GM23338 (cell line): ENCODE measurements at regions not wholly inside any gene's neighbourhood (a gene's known extent, or its start where the extent isn't known, plus 50 kb on each side); places are given as distances from the start of the nearest gene placed in this dataset.

Experiments used
- ATAC-seq: fragments of 200-7000 bp; cut with Tn5 transposase; 3 replicates; pipeline ENCODE4 v1.9.1; 2020
- DNase-seq: peaks from one replicate; pipeline ENCODE4 v3.0.0-alpha.2; 2015; ENCODE audit warnings: low spot score
- H2AFZ ChIP-seq: fragments of 200-600 bp; sonication (generic); 2 replicates; pipeline ENCODE4 v1.8.0; 2016; ENCODE audit warnings: antibody characterized with exemption, mild to moderate bottlenecking, moderate library complexity
- H3F3A ChIP-seq: fragments of 200-600 bp; sonication (generic); replicated peaks from 2 replicates; pipeline ENCODE4 v1.8.0; 2017; ENCODE audit warnings: antibody characterized with exemption, mixed run types, low read depth
- H3K27ac ChIP-seq: fragments of 200-600 bp; sonication (generic); 2 replicates; pipeline ENCODE4 v1.6.1; 2016; ENCODE audit warnings: low read depth
- H3K27me3 ChIP-seq: fragments of 200-600 bp; sonication (generic); 2 replicates; pipeline ENCODE4 v1.8.0; 2016; ENCODE audit warnings: mild to moderate bottlenecking, mixed run types, moderate library complexity; ENCODE audit not compliant: insufficient read depth
- H3K36me3 ChIP-seq: fragments of 200-600 bp; sonication (generic); 2 replicates; pipeline ENCODE4 v1.8.0; 2016; ENCODE audit warnings: mild to moderate bottlenecking; ENCODE audit not compliant: insufficient read depth
- H3K4me1 ChIP-seq: fragments of 200-600 bp; sonication (generic); 2 replicates; pipeline ENCODE4 v1.8.0; 2016; ENCODE audit warnings: mild to moderate bottlenecking, moderate library complexity; ENCODE audit not compliant: insufficient read depth
- H3K4me2 ChIP-seq: fragments of 200-600 bp; sonication (generic); 2 replicates; pipeline ENCODE4 v1.7.1; 2017; ENCODE audit warnings: mixed run types
- H3K4me3 ChIP-seq: fragments of 200-600 bp; sonication (generic); 2 replicates; pipeline ENCODE4 v1.6.1; 2016; ENCODE audit warnings: mixed run types
- H3K79me2 ChIP-seq: fragments of 200-600 bp; sonication (generic); replicated peaks from 2 replicates; pipeline ENCODE4 v1.8.0; 2017; ENCODE audit warnings: mild to moderate bottlenecking; ENCODE audit not compliant: insufficient read depth
- H3K9me2 ChIP-seq: fragments of 200-600 bp; sonication (generic); 2 replicates; pipeline ENCODE4 v1.8.0; 2017; ENCODE audit not compliant: insufficient read depth
- H4K20me1 ChIP-seq: fragments of 200-600 bp; sonication (generic); replicated peaks from 2 replicates; pipeline ENCODE4 v1.8.0; 2017; ENCODE audit warnings: mild to moderate bottlenecking; ENCODE audit not compliant: insufficient read depth
- H3K27ac Mint-ChIP-seq: 2 replicates; pipeline ENCODE4 v1.8.0; 2020; ENCODE audit warnings: inconsistent platforms, mild to moderate bottlenecking, moderate library complexity, mixed read lengths
- H3K27me3 Mint-ChIP-seq: 3 replicates; pipeline ENCODE4 v1.8.0; 2022; ENCODE audit warnings: low read depth, mild to moderate bottlenecking, moderate library complexity, mixed read lengths, inconsistent platforms; ENCODE audit not compliant: insufficient read depth, poor library complexity
- H3K36me3 Mint-ChIP-seq: 3 replicates; pipeline ENCODE4 v1.8.0; 2021; ENCODE audit warnings: low read depth, mild to moderate bottlenecking, inconsistent platforms, moderate library complexity, mixed read lengths
- H3K4me1 Mint-ChIP-seq: 3 replicates; pipeline ENCODE4 v1.8.0; 2020; ENCODE audit warnings: mild to moderate bottlenecking, inconsistent platforms, mixed read lengths
- H3K4me3 Mint-ChIP-seq: 3 replicates; pipeline ENCODE4 v1.8.0; 2021; ENCODE audit warnings: moderate library complexity, mild to moderate bottlenecking, inconsistent platforms, mixed read lengths
- H3K9me3 Mint-ChIP-seq: 3 replicates; pipeline ENCODE4 v1.8.0; 2020; ENCODE audit warnings: moderate library complexity, mild to moderate bottlenecking, inconsistent platforms, mixed read lengths
- CREB1 ChIP-seq: fragments of 250-450 bp; sonication (Bioruptor Pico); IDR thresholded peaks from 2 replicates; pipeline ENCODE4 v1.5.0; 2020; ENCODE audit warnings: low read depth, mild to moderate bottlenecking, moderate library complexity
- CTCF ChIP-seq, 2 experiments: fragments of 200-600 bp in 1 of 2; sonication (generic) in 1 of 2; conservative IDR thresholded peaks; 2 replicates each; pipeline versions ENCODE4 v1.5.1 to v1.6.1; 2016 to 2017; ENCODE audit warnings: antibody characterized with exemption in 2 of 2, low read depth in 2 of 2, mild to moderate bottlenecking in 2 of 2, moderate library complexity in 1 of 2
- ETS1 ChIP-seq: IDR thresholded peaks from 2 replicates; pipeline ENCODE4 v1.6.1; 2016; ENCODE audit warnings: antibody characterized with exemption
- EZH2 ChIP-seq: fragments of 200-600 bp; sonication (generic); IDR thresholded peaks from one replicate; pipeline ENCODE4 v1.8.0; 2017; ENCODE audit warnings: antibody characterized with exemption, mild to moderate bottlenecking, low read depth; ENCODE audit not compliant: unreplicated experiment
- EZH2phosphoT487 ChIP-seq: fragments of 200-600 bp; sonication (generic); IDR thresholded peaks from one replicate; pipeline ENCODE4 v1.8.1; 2018; ENCODE audit warnings: antibody characterized with exemption; ENCODE audit not compliant: unreplicated experiment
- JUNB ChIP-seq: IDR thresholded peaks from one replicate; pipeline ENCODE4 v1.6.1; 2016; ENCODE audit warnings: antibody characterized with exemption; ENCODE audit not compliant: unreplicated experiment
- NANOG ChIP-seq: IDR thresholded peaks from 2 replicates; pipeline ENCODE4 v1.6.1; 2016; ENCODE audit warnings: antibody characterized with exemption, borderline replicate concordance
- POLR2AphosphoS5 ChIP-seq: IDR thresholded peaks from 2 replicates; pipeline ENCODE4 v1.6.1; 2016; ENCODE audit warnings: antibody characterized with exemption, low read depth
- REST ChIP-seq: IDR thresholded peaks from one replicate; pipeline ENCODE4 v1.6.1; 2018; ENCODE audit warnings: antibody characterized with exemption; ENCODE audit not compliant: unreplicated experiment
- STAT1 ChIP-seq: IDR thresholded peaks from one replicate; pipeline ENCODE4 v1.6.1; 2016; ENCODE audit warnings: antibody characterized with exemption; ENCODE audit not compliant: unreplicated experiment
- ZNF114 ChIP-seq: fragments of 250-450 bp; sonication (Bioruptor Pico); IDR thresholded peaks from 2 replicates; pipeline ENCODE4 v1.5.0; 2020; ENCODE audit warnings: mild to moderate bottlenecking, moderate library complexity
- ZNF331 ChIP-seq: fragments of 250-450 bp; sonication (Bioruptor Pico); IDR thresholded peaks from 2 replicates; pipeline ENCODE4 v1.5.0; 2020; ENCODE audit warnings: low read depth, mild to moderate bottlenecking, moderate library complexity
- ZNF462 ChIP-seq: fragments of 250-450 bp; sonication (Bioruptor Pico); IDR thresholded peaks from 2 replicates; pipeline ENCODE4 v1.5.0; 2020; ENCODE audit warnings: mild to moderate bottlenecking, moderate library complexity

GRCh38 chr4:117844594-117844993 is 189.7 kb upstream of the NDST3 start (continued):
- no peak for TF ChIP-seq EZH2
- no peak for TF ChIP-seq POLR2AphosphoS5
- no peak for TF ChIP-seq JUNB

GRCh38 chr4:117845270-117845669 is 189.0 kb upstream of the NDST3 start:
- H3K79me2 ChIP-seq = no peaks in the 10 kb centered on the region
- no peak overlapping the region for H3K27ac ChIP-seq
- H3K4me1 Mint-ChIP-seq = peaks cover 9% of the 10 kb centered on the region; the same call in 2 of the 3 replicates
- H3K36me3 Mint-ChIP-seq = no peaks in the 10 kb centered on the region; the same call in 2 of the 3 replicates
- no peak overlapping the region for H3K4me2 ChIP-seq
- no peaks in the 10 kb centered on the region for H3K9me3 Mint-ChIP-seq
- no peak for ATAC-seq
- no peak overlapping the region for H3K4me3 Mint-ChIP-seq
- H3K4me1 ChIP-seq = peaks cover 17% of the 10 kb centered on the region
- H3F3A ChIP-seq = no peaks in the 10 kb centered on the region
- H2AFZ ChIP-seq = peak overlapping the region; percentile 78; the same call in 1 of the 2 replicates
- H3K9me2 ChIP-seq = peaks cover 19% of the 10 kb centered on the region
- no peaks in the 10 kb centered on the region for H3K36me3 ChIP-seq
- no peaks in the 10 kb centered on the region for H3K27me3 ChIP-seq
- H3K27ac Mint-ChIP-seq = peak overlapping the region; percentile 21; the same call in 1 of the 2 replicates
- H3K27me3 Mint-ChIP-seq = no peaks in the 10 kb centered on the region
- no peak overlapping the region for H3K4me3 ChIP-seq
- no peak for DNase-seq
- TF ChIP-seq POLR2AphosphoS5 (no peak), STAT1 (no peak), ETS1 (no peak), REST (no peak), EZH2 (no peak), EZH2phosphoT487 (no peak), JUNB (no peak), CREB1 (no peak), NANOG (no peak), CTCF (conservative IDR thresholded peaks at IDR 0.05; ENCODE audit: low read depth in 2 of 2) (no peak), ZNF331 (CRISPR knock-in tag) (no peak), ZNF462 (CRISPR knock-in tag) (no peak), ZNF114 (CRISPR knock-in tag) (no peak)
- H4K20me1 ChIP-seq = no peaks in the 10 kb centered on the region
